Heart right ventricle (tissue), 16 donors: ENCODE measurements at regions not wholly inside any gene's neighbourhood (a gene's known extent, or its start where the extent isn't known, plus 50 kb on each side); places are given as distances from the start of the nearest gene placed in this dataset.
"Not testable (repeated sequence)": the region's sequence is repeated elsewhere in the genome, so short reads cannot be mapped to it uniquely, and the experiment has no call there.

Source experiments
- ATAC-seq, 8 donors: fragments of 200-7000 bp; cut with Tn5 transposase; one replicate each; pipeline ENCODE4 v1.9.1; 2020; ENCODE audit warnings: mild to moderate bottlenecking in 8 of 8, moderate library complexity in 8 of 8, moderate number of reproducible peaks in 1 of 8
- DNase-seq, 2 donors: peaks; one replicate each; pipeline ENCODE4 v3.0.0-alpha.2; 2020
- H3K27ac ChIP-seq, 10 donors: fragments of 200-600 bp; sonication (generic) in 2 of 10; one replicate each; pipeline versions ENCODE4 v1.5.0 to v1.8.0; 2020 to 2022; ENCODE audit warnings: mild to moderate bottlenecking in 3 of 10
- H3K27me3 ChIP-seq, 7 donors: fragments of 200-600 bp; one replicate each; pipeline ENCODE4 v1.8.0; 2021 to 2022; ENCODE audit warnings: mild to moderate bottlenecking in 2 of 7
- H3K36me3 ChIP-seq, 9 donors: fragments of 200-600 bp; sonication (generic) in 1 of 9; one replicate each; pipeline versions ENCODE4 v1.5.0 to v1.8.0; 2020 to 2022; ENCODE audit warnings: mild to moderate bottlenecking in 2 of 9
- H3K4me1 ChIP-seq, 9 donors: fragments of 200-600 bp; sonication (generic) in 1 of 9; one replicate each; pipeline versions ENCODE4 v1.5.0 to v1.8.0; 2020 to 2022; ENCODE audit warnings: mild to moderate bottlenecking in 4 of 9
- H3K4me3 ChIP-seq, 10 donors: fragments of 200-600 bp; sonication (generic) in 2 of 10; one replicate each; pipeline versions ENCODE4 v1.5.0 to v1.8.0; 2020 to 2022; ENCODE audit warnings: mild to moderate bottlenecking in 7 of 10, moderate library complexity in 2 of 10
- H3K9me3 ChIP-seq, 11 donors: fragments of 200-600 bp in 10 of 11; sonication (generic) in 2 of 11; one replicate each; pipeline versions ENCODE4 v1.5.0 to v1.8.0; 2013 to 2022; ENCODE audit warnings: mild to moderate bottlenecking in 2 of 11, control low read depth in 1 of 11, moderate library complexity in 1 of 11
- WGBS, 2 donors: extraction: QIAGEN DNeasy Blood & Tissue Kit; methylation state at CpG; one replicate each; pipeline ENCODE4 v1.1.7; 2013; ENCODE audit warnings: inconsistent platforms in 1 of 2; 5-methylcytosine and 5-hydroxymethylcytosine counted together
- intact Hi-C, 10 donors: fragments of 100-400 bp; cut with DNase I; formaldehyde crosslinking; loops; one replicate each; pipeline versions ENCODE4 v1.11.1 to v1.14.2; 2022
- TF ChIP-seq, protein P1 (sequence below), 9 donors: fragments of 200-600 bp; sonication (generic) in 2 of 9; IDR thresholded peaks; one replicate each; pipeline versions ENCODE4 v1.5.0 to v1.8.0; 2021 to 2022; ENCODE audit warnings: antibody characterized with exemption in 9 of 9, mild to moderate bottlenecking in 5 of 9, moderate library complexity in 1 of 9
- donor health status: Arrhythmogenic right ventricular cardiomyopathy.
- donor health status: ischemic (EF 13 %, LVEDD 7.1; RV severe dilation, severe dysfunction).
- donor health status: healthy with polysubstance abuse.
- donor health status: DM: no; HTN: yes; CAD: no.
- donor health status: DM: no; HTN: no; CAD: no.
- donor health status: ischemic (EF 25% LVEDD 6.9; RV normal size, moderate dysfunction).
- donor health status: ischemic (EF 25% LVEDD 5.7; RV mildly dilated, moderate dysfunction).
- donor health status: healthy.
- donor health status: DM: yes; HTN: yes; CAD: no.
- donor health status: Ischemic cardiomyopathy.
- donor health status: ischemic (EF 35%, LVEDD 5.7; RV mildly dilated, moderate dysfunction).
- donor health status: nonischemic (EF 11% LVEDD 7.7; RV severe dilation, severe dysfunction).
- donor health status: DM: yes; HTN: yes; CAD: no.
- donor health status: PGD.
- donor health status: ischemic (EF 29% LVEDD 5.4; RV normal size, mild dysfunction).
- donor health status: nonischemic (EF 23%, LVEDD 6.1; RV moderate dilation, normal function).

DNA sequence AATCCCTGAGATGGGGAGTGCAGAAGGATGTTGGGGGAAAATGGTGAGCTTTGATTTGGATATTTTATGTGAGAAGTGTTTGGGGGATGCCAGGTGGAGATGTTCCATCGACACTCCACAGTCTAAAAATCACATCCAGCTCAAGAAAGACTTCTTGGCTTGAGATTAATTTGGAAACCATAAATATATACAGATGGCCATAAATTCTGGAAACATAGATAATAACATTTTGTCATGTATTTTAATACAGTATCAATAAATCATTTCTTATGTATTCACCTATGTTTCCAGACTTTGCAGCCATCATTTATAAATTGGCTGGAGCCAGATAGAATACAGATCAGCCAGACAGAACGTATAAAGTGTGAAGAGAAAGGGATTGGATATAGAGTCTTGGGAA lies 245.5 kb upstream of the DDHD1 start:
- Histone ChIP-seq H3K4me3 (no peak overlapping the region), H3K27me3 (no peaks in the 10 kb centered on the region), H3K36me3 (no peaks in the 10 kb centered on the region), H3K4me1 (no peaks in the 10 kb centered on the region), H3K9me3 (peaks cover 0 to 29% (median 11%) of the 10 kb centered on the region in 11 donors), H3K27ac (no peak overlapping the region)
- WGBS, 2 donors: 72 to 82% methylated on average over 2 of the region's 2 CpGs
- TF ChIP-seq, protein P1, sequence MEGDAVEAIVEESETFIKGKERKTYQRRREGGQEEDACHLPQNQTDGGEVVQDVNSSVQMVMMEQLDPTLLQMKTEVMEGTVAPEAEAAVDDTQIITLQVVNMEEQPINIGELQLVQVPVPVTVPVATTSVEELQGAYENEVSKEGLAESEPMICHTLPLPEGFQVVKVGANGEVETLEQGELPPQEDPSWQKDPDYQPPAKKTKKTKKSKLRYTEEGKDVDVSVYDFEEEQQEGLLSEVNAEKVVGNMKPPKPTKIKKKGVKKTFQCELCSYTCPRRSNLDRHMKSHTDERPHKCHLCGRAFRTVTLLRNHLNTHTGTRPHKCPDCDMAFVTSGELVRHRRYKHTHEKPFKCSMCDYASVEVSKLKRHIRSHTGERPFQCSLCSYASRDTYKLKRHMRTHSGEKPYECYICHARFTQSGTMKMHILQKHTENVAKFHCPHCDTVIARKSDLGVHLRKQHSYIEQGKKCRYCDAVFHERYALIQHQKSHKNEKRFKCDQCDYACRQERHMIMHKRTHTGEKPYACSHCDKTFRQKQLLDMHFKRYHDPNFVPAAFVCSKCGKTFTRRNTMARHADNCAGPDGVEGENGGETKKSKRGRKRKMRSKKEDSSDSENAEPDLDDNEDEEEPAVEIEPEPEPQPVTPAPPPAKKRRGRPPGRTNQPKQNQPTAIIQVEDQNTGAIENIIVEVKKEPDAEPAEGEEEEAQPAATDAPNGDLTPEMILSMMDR (IDR thresholded peaks at IDR 0.05): no peak
- DNase-seq (no peak), ATAC-seq (no peak)
- intact Hi-C loops: no loop called here

DNA sequence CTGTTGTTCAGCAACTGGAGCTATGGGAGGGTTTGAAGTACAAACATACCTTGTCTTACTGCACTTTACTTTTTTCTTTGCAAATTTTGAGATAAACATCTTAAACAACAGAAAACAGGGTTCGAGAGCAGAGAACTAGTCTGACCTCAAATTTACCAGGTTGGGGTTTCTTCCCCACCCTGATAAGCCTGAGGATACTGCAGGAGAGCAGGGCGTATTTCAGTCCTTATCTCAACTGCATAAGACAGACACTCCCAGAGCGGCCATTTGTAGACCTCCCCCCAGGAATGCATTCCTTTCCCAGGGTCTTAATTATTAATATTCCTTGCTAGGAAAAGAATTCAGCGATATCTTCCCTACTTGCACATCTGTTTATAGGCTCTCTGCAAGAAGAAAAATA lies 242.1 kb upstream of the DDHD1 start:
- DNase-seq, H3K36me3 ChIP-seq, H3K27me3 ChIP-seq, H3K4me1 ChIP-seq, ATAC-seq, H3K4me3 ChIP-seq, intact Hi-C loops, H3K27ac ChIP-seq: not testable (repeated sequence)
- WGBS, 2 donors: 86 to 90% methylated on average over 4 of the region's 4 CpGs
- peaks cover 0 to 30% (median 11%) of the 10 kb centered on the region in 11 donors for H3K9me3 ChIP-seq

DNA sequence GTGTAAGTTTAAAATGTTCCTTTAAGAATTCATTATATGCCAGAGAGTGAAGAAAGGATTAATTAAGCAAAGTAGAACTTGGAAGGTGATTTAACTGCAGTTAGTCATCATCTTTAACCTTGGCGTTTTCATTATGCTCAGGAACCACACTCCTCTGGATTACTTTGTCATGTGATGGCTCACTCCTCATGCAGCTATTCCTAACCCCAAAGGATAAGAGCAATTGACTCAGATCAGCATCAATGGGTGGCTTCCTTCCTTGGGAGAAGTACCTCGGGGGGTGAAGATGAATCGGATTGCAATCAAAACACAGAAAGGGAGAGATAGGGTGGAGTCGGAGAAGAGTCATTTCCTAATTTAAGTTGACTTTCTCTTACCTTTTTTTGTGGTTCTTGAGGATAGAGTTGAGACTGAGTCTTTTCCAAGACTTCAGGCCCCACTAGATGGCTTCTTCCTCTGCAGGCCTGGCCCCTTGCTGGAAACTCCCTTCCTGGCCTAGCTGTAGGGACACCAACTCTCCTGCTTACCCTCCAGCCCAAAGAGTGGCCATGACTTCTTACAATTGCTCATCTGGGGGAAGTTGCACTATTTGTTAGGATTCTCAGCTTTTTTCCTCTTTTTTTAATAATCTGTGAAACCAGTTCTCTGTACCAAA lies 238.6 kb upstream of the DDHD1 start:
- ATAC-seq (no peak), DNase-seq (no peak)
- TF ChIP-seq, protein P1 (IDR thresholded peaks at IDR 0.05): no peak
- H3K4me3 ChIP-seq: no peak overlapping the region
- 86 to 87% methylated on average over 4 of the region's 4 CpGs for WGBS, 2 donors
- H3K9me3 ChIP-seq: peaks cover 0 to 30% (median 11%) of the 10 kb centered on the region in 11 donors
- intact Hi-C loops: no loop called here
- H3K36me3 ChIP-seq: no peaks in the 10 kb centered on the region
- H3K27ac ChIP-seq: no peak overlapping the region
- no peaks in the 10 kb centered on the region for H3K27me3 ChIP-seq
- no peaks in the 10 kb centered on the region for H3K4me1 ChIP-seq

DNA sequence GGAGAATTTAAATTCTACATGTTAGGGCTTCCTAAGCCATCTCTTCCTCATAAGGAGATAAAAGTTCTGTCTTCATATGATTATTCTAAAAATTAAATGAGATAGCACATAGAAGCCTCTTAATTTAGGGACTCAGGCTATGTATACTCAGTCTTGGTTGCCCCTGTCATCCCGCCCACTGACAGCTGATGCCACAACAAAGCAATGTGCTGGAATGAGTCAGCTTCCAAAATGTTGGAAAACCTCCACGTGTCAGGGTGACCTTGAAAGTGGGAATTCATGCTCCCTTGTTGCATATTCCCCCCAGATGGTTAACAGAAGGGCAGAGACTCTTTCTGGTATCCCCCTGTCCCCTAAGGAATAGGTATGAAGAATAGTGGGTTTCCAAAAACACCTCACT lies 238.0 kb upstream of the DDHD1 start:
- no peak for DNase-seq
- peaks cover 0 to 25% (median 11%) of the 10 kb centered on the region in 11 donors for H3K9me3 ChIP-seq

DNA sequence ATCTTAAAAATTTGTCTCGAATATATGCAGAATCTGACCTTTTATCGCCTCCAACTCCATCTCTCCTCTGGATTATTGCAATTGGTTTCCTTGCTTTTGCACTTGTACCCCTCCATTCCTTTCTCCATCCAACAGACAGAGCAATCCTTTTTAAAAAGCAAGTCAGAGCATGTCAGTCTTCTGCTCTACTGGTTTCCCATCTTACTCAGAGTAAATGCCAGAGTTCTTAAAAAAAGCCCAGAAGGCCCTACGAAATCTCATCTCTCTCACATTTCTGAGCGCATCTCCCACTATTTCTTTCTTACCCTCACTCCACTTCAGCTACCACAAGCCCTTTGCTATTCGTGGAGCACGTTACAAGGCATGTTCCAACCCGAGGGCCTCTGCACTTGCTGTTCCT lies 236.9 kb upstream of the DDHD1 start:
- H3K36me3 ChIP-seq: no peaks in the 10 kb centered on the region
- intact Hi-C loops: no loop called here
- H3K27me3 ChIP-seq: no peaks in the 10 kb centered on the region
- TF ChIP-seq, protein P1 (IDR thresholded peaks at IDR 0.05): no peak
- H3K4me1 ChIP-seq: no peaks in the 10 kb centered on the region
- no peak overlapping the region for H3K27ac ChIP-seq
- DNase-seq (no peak), ATAC-seq (no peak)
- 84 to 86% methylated on average over 7 of the region's 7 CpGs for WGBS, 2 donors
- no peak overlapping the region for H3K4me3 ChIP-seq
- H3K9me3 ChIP-seq: peaks cover 0 to 14% (median 5%) of the 10 kb centered on the region in 11 donors

More for the DNA sequence above, 238.0 kb upstream of the DDHD1 start:
- H3K36me3 ChIP-seq: no peaks in the 10 kb centered on the region
- no peak overlapping the region for H3K4me3 ChIP-seq
- no peak overlapping the region for H3K27ac ChIP-seq
- H3K27me3 ChIP-seq: no peaks in the 10 kb centered on the region
- WGBS, 2 donors: 55 to 64% methylated on average over 2 of the region's 2 CpGs
- ATAC-seq: peak in 1 of 8 donors; percentile 44
- intact Hi-C loops: no loop called here
- no peaks in the 10 kb centered on the region for H3K4me1 ChIP-seq
- TF ChIP-seq, protein P1 (IDR thresholded peaks at IDR 0.05): no peak
